NCI-H128 (cell line): ENCODE measurements at regions not wholly inside any gene's neighbourhood (a gene's known extent, or its start where the extent isn't known, plus 50 kb on each side); places are given as distances from the start of the nearest gene placed in this dataset.
"Not testable (repeated sequence)": the region's sequence is repeated elsewhere in the genome, so short reads cannot be mapped to it uniquely, and the experiment has no call there.

Experiments used
- DNase-seq: peaks from one replicate; lab custom pipeline; 2025; ENCODE audit not compliant: unreplicated experiment; lab: John Stamatoyannopoulos, UW

DNA sequence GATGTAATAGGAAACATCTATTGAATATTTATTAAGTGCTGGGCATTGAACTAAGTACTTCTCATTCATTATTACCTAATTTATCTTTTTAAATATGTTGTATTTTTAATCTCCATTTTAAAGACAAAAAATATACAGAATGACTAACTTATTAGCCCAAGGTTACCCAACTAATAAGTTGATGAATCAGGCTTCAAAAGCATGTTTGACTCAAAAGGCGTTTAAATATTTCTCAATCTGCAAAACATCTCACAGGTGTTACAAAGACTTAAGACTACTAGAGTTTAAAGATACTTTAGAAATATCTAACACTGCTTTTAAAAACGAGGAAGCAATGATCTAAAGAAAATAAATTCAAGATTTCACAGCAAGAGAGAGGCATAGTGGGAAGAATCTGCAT, 457.4 kb upstream of the DCN start:
- no peak for DNase-seq

- DNase-seq, result no peak
Observed at GRCh38 chr12:91639327-91639726, 456.7 kb upstream of the DCN start.

- no peak for DNase-seq
Observed at GRCh38 chr12:91637789-91638624, 455.4 kb upstream of the DCN start.

DNA sequence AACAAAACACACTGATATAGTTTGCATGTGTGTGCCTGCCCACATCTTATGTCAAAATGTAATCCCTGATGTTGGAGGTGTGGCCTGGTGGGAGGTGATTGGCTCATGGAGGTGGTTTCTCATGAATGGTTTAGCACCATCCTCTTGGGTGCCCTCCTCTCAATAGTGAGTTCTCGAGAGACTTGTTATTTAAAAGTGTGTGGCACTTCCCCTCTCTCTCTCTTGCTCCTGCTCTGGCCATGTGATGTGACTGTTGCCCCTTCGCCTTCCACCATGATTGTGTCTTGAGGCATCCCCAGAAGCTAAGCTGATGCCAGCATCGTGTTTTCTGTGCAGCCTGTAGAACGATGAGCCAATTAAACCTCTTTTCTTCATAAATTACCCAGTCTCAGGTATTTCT, 454.1 kb upstream of the DCN start:
- DNase-seq, result no peak

- DNase-seq, result not testable (repeated sequence)
Observed at GRCh38 chr12:91634386-91634713, 451.7 kb upstream of the DCN start.

DNA sequence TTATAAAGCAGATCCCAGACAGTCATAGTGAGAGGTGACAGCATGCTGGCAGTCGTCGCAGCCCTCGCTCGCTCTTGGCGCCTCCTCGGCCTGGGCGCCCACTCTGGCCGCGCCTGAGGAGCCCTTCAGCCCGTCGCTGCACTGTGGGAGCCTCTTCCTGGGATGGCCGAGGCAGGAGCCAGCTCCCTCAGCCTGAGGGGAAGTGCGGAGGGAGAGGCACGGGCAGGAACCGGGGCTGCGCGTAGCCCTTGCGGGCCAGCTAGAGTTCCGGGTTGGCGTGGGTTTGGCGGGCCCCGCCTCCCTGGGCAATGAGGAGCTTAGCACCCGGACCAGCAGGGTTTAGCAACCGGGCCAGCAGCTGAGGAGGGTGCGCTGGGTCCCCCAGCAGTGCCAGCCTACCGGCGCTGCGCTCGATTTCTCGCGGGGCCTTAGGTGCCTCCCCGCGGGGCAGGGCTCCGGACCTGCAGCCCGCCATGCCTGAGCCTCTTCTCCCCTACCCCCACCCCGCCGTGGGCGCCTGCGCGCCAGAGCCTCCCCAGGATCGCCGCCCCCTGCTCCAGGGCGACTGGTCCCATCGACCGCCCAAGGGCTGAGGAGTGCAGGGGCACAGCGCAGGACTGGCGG, 451.2 kb upstream of the DCN start:
- DNase-seq, result no peak

- DNase-seq, result no peak
Observed at GRCh38 chr12:91633206-91633605, 450.6 kb upstream of the DCN start.

DNA sequence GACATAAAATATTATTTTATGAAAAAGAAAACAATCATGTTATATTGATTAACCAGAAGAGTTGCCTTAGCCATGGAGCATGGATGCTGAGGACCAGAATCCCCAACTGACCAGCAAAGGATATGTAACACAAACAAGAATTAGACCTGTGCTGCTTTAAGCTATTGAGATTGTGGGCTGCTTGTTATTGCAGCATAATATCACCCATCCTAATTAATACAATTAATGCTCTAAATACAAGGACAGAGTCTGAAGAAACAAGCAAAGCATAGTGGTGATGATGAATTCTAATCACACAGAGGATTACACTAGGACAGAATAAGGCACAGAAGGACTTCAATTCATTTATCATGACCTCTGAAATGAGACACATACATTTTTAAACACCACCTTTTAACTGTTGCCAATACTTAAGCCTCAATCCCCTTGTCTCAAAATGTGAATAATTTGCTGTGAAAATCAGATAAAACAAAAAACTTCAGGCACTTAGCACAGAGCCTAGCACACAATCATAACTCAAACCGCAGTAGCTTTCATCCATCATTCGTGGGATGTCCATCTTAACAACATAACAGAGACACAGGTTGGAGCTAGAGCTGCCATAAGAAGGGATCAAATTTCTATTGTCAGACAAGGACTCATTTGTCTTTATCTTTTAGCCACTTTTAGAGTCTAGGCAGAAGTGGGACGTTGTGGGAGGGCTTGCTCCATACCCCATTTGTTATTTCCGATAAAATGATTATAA, 449.6 kb upstream of the DCN start:
- no peak for DNase-seq

DNA sequence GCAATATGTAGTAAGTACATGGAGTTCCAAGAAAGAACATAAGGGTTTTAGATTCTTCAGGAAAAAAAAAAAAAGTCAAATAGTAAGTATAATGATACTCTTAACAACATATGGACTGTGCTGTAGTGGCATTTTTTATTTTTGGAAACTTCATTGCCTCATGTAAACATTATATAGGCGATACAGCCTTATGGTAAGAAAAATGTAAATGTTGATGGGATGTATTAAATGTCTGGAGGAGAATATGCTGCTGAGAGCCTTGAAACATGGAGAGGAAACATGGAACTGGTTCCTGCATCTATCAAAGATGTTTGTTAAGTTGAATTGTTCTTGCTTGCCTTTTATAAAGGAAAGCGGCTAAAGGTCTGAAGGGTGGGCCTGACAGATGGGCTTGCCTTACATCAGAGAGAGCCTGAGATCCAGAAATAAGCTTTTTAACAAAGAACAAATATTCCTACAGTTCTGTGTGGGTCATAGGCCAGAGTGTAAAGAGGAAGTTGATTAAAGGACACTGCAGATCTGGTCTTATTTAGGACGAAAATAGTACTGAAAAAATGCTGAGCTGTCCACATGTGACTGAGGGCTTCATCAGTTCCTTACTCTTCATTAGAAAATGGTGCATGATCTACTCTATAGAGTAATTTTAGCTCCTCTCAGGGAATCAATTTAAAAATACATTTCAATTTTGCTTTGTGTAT, 448.1 kb upstream of the DCN start:
- no peak for DNase-seq

DNA sequence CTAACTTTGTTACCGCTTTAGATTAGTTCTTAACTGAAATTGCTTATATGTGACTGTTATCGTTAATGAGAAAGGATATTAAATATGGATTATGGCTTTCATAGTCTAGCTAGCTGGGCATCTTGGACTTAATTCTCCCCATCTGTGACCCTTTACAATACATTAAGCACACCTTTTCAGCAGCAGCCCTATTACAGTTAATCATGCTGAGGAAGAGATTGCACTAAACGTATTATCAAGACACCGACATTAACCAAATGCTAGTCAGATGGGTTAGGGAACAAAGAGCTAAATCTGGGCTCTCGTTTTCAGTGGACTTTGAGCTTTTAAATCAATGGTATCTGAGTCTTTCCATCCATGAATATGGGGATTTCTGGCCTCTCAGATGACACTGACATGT, 447.5 kb upstream of the DCN start:
- no peak for DNase-seq

DNA sequence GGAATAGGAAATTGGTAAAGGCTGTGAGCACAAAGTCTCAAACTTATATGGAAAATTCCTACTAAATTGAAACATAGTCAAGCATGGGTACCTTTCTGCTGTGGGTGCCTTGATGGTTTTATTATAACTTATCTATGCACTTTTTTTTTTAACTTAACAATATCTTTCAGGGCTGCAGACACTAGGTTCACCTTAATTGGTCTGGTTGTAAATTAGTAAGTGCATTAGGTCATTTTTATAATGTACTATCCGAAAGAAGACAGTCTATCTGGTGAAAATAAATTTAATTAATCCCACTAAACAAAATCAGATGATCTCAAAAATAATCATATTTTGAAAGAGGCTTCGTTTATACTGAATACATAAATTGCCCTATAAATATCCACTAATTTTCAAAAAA, 446.8 kb upstream of the DCN start:
- no peak for DNase-seq

- no peak for DNase-seq
Observed at GRCh38 chr12:91628656-91629055, 446.0 kb upstream of the DCN start.

- no peak for DNase-seq
Observed at GRCh38 chr12:91627225-91627624, 444.6 kb upstream of the DCN start.

GRCh38 chr12:91622981-91623380, 440.4 kb upstream of the DCN start:
- DNase-seq, result no peak

DNA sequence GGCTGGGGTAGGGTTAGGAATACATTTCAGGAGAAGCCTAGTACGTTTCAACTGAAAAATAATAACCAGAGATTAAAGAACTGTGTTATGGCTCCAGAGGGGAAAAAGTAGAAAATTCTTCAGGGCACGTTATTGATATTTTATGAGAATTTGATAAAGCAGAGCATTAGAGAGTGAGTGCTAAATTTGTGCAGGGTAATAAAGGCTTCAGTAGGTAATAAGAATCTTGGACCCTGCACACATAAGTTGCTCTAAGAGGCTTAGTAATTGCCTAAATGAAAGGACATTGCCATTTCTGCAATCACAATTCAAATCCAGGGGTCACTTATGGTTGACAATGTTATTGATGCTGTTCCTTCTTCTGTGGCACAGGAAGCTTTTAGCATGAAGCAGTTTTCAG, 439.4 kb upstream of the DCN start:
- DNase-seq, result no peak

DNA sequence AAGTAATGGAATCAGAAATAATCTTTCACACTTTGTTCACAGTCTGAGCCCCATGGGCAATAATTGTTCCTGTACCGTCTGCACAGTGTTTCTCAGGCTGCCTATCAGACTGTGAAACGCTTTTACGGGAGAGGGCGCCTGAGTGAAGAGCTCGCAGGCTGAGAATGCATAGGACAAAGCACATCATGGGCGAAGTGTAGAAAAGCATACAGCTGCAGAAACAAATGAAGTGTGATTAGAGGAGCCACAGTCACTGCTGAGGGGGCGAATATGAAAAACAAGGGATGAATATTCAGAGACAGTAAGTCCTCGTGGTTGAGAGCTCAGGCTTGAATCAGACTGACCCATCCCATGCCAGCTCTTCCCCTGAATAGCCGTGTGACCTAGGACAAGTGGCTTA, 438.4 kb upstream of the DCN start:
- DNase-seq, result no peak

- DNase-seq, result no peak
Observed at GRCh38 chr12:91620422-91620821, 437.8 kb upstream of the DCN start.

DNA sequence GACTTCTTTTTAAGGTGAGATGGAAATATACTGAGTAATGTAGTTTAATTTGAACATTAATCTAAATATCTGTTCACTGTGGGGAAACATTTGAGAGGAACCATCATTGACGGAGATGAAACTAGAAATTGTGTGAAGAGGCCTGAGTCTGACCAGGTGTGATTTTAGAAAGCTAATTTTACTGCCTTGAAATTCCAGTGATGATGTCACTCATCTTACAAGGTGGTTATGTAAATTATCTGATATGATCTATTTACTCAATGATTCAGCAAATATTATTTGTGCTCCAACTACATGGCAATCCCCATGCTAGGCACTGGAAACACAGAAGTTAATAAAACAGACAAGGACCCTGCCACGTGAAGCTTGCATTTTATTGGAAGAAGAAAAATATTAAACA, 435.7 kb upstream of the DCN start:
- no peak for DNase-seq

DNA sequence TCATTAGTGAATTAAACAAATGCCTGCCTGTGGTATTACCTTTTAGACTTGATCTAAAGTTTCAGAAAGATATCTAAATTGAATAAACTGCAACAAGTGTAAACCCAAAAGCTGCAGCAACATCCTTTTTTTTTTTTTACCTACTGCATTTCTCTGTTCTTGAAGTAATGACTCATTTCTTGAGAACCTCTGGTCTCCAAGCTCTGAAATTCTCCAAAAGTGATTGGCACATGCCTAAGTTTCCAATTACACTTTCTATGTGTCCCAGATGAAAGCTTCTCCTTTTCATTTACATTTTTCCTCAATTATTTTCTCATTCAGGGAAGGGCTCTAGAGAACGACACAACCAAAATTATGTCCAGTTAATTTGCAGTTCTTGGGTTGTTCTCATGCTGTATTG, 435.2 kb upstream of the DCN start:
- no peak for DNase-seq

DNA sequence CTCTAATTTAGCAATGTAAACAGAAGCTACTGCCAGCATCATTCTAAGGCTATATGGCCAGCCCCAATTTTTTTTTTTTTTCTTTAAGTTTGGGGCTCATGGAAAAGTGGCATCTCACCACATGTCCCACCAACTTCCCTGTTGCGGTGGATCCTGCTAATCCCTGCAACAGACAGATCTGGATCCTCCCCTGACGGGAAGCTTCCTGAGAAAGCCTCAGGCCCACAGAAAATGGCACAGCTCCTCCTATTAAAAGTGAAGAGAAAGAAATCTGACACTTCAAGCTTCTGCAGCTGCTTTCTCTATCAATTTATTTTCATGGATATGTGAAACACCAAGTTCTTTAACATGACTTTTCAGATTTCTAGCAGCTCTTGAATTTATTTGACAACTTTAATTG, 433.8 kb upstream of the DCN start:
- no peak for DNase-seq

DNA sequence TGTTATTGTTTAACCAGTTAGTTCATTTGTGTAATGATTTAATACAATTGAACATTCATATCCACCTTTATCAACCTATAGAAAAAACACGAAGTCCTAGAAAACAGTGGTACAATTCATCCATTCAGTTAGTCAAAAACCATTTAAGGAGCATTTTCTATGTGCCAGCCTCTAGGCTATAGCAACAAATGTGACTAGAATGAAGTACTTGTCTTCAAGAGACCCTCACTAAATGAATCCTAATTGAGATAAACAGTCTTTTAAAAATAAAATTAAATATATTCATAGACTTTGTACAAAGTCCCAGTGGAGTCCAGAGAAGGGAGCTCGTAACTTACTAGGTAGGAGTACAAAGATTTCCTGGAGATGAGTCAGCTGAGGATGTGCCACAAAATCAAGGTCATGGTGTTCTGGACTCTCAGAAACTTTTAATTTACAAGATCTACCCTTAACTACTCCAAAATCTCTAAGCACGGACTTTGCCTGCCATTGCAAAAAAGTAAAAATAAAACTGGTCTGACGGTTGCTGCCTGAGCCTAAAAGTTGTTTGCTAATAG, 430.7 kb upstream of the DCN start:
- DNase-seq, result no peak
